BE2C (cell line): ENCODE measurements at regions not wholly inside any gene's neighbourhood (a gene's known extent, or its start where the extent isn't known, plus 50 kb on each side); places are given as distances from the start of the nearest gene placed in this dataset.

ENCODE experiments used
- DNase-seq: peaks from one replicate; pipeline ENCODE4 v3.0.0-alpha.2; 2020
- H3K27me3 ChIP-seq: fragments of 250-450 bp; sonication (Bioruptor Pico); 2 replicates; pipeline ENCODE4 v1.5.1; 2020; ENCODE audit warnings: mild to moderate bottlenecking
- H3K36me3 ChIP-seq: fragments of 250-450 bp; sonication (Bioruptor Pico); 2 replicates; pipeline ENCODE4 v1.5.1; 2020; ENCODE audit warnings: mild to moderate bottlenecking
- H3K4me1 ChIP-seq: fragments of 250-450 bp; sonication (Bioruptor Pico); 2 replicates; pipeline ENCODE4 v1.5.1; 2020
- H3K4me3 ChIP-seq: 2 replicates; pipeline ENCODE4 v1.5.1; 2011; ENCODE audit warnings: low read depth, low read length
- H3K9me3 ChIP-seq: fragments of 250-450 bp; sonication (Bioruptor Pico); 2 replicates; pipeline ENCODE4 v1.5.1; 2020
- TF ChIP-seq, protein P1 (sequence below): IDR thresholded peaks from 2 replicates; pipeline ENCODE4 v1.5.1; 2012; ENCODE audit warnings: mild to moderate bottlenecking, low read depth, low read length

DNA sequence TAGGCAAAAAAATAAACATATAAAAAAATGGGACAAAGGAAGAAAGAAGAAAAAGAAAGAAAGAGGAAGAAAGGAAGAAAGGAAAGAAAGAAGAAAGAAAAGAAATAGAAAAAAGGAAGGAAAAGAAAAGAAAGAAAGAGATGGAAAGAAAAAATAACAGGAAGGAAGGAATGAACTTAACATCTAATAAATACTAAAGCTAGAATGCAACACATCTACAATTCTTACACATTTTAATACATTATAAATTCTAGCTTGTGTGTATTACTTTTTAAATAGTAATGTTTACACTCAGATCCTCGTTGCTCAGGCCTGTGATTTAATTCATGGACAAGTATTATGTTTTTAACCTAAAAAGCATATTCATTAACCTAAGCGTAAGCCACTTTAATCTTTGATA is 703.0 kb upstream of the KIF2B start:
- no peaks in the 10 kb centered on the region for H3K9me3 ChIP-seq
- TF ChIP-seq, protein P1, sequence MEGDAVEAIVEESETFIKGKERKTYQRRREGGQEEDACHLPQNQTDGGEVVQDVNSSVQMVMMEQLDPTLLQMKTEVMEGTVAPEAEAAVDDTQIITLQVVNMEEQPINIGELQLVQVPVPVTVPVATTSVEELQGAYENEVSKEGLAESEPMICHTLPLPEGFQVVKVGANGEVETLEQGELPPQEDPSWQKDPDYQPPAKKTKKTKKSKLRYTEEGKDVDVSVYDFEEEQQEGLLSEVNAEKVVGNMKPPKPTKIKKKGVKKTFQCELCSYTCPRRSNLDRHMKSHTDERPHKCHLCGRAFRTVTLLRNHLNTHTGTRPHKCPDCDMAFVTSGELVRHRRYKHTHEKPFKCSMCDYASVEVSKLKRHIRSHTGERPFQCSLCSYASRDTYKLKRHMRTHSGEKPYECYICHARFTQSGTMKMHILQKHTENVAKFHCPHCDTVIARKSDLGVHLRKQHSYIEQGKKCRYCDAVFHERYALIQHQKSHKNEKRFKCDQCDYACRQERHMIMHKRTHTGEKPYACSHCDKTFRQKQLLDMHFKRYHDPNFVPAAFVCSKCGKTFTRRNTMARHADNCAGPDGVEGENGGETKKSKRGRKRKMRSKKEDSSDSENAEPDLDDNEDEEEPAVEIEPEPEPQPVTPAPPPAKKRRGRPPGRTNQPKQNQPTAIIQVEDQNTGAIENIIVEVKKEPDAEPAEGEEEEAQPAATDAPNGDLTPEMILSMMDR, result no peak
- no peak for DNase-seq
- no peaks in the 10 kb centered on the region for H3K27me3 ChIP-seq
- H3K36me3 ChIP-seq, result no peaks in the 10 kb centered on the region
- no peaks in the 10 kb centered on the region for H3K4me1 ChIP-seq
- no peak overlapping the region for H3K4me3 ChIP-seq

DNA sequence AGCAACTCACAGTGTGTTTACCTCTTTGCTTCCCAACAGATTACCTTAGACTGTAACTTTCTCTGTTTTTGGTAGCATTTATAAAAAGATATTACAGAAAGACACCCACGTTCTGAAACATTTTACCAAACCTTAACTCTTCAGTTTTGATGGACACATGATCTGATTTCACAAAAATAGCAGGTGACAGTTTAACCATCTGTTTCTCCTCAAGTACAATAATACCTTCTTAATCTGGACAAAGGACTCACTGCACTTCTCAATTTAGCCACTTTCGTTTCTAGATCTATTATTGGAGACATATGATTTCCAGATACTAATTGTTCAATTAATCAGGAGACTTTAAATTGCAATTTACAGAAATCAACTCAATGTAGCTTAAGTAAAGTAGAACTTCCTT is 703.8 kb upstream of the KIF2B start:
- TF ChIP-seq, protein P1, result no peak
- no peaks in the 10 kb centered on the region for H3K36me3 ChIP-seq
- H3K4me1 ChIP-seq, result no peaks in the 10 kb centered on the region
- H3K27me3 ChIP-seq, result no peaks in the 10 kb centered on the region
- no peak overlapping the region for H3K4me3 ChIP-seq
- H3K9me3 ChIP-seq, result no peaks in the 10 kb centered on the region
- no peak for DNase-seq

DNA sequence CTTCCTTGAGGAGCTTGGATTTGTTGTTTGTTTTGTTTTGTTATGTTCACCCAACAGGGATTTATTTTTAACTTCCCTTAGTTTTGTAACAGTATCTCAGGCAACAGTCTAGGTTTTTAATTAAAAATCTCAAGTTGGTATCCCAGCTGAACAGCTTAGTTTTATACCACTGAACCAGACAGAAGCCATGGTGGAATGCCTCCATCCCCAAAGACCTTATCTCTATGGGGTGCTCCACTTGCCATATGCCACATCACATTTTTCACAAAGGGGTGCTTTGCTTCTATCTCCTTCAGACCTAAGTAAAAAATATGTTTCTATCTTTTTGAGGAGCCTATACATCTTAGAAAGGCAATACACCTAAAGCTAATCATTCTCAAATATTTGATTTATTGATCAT is 715.8 kb upstream of the KIF2B start:
- Histone ChIP-seq H3K9me3 (no peaks in the 10 kb centered on the region), H3K36me3 (no peaks in the 10 kb centered on the region), H3K4me1 (peaks cover under 1% of the 10 kb centered on the region; the same call in 1 of the 2 replicates), H3K4me3 (no peak overlapping the region), H3K27me3 (no peaks in the 10 kb centered on the region)
- TF ChIP-seq, protein P1, result no peak
- no peak for DNase-seq

DNA sequence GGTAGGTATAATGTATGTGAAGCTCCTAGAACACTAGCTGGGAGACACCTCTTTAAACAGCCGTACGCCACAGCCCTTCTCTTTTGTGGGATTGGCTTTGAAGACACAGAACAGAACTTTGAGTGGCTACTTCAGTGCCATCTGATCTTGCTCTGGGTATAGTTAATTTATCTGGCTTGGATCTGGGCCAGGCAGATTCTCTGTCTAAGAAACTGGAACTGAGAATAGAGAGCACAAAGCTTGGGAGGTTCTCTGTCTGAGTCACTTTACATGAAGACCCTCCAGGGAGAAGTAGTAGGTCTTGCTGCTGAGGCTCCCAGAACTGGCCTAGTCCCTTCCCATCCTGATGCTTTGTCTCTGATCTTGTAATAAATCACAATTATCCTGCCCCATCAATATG is 721.0 kb upstream of the KIF2B start:
- TF ChIP-seq, protein P1, result no peak
- peaks cover 6% of the 10 kb centered on the region; the same call in 1 of the 2 replicates for H3K4me1 ChIP-seq
- H3K9me3 ChIP-seq, result no peaks in the 10 kb centered on the region
- peak; percentile 6 for DNase-seq
- H3K27me3 ChIP-seq, result no peaks in the 10 kb centered on the region
- H3K36me3 ChIP-seq, result no peaks in the 10 kb centered on the region
- H3K4me3 ChIP-seq, result no peak overlapping the region

DNA sequence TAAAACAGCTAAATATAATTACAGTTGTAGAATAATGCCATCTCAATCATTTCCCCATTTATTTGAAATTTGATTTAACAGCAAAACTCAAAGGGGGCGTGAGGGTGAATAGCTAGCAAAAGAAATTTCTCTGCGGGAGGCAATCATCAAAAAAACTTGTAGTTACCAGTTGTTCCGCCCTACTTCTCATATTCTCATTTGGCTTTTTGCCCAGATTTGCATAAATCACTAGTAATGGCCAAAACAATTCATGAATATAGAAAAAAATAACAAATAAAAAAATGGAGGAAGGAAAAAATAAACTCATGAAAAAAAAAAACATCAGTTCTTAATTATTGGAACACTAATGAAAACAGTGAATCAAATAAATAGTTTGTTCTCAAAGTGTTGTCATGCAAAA is 722.6 kb upstream of the KIF2B start:
- Histone ChIP-seq H3K27me3 (no peaks in the 10 kb centered on the region), H3K36me3 (no peaks in the 10 kb centered on the region), H3K4me1 (peaks cover 6% of the 10 kb centered on the region; the same call in 1 of the 2 replicates), H3K9me3 (no peaks in the 10 kb centered on the region), H3K4me3 (no peak overlapping the region)
- TF ChIP-seq, protein P1, result no peak
- DNase-seq, result no peak

DNA sequence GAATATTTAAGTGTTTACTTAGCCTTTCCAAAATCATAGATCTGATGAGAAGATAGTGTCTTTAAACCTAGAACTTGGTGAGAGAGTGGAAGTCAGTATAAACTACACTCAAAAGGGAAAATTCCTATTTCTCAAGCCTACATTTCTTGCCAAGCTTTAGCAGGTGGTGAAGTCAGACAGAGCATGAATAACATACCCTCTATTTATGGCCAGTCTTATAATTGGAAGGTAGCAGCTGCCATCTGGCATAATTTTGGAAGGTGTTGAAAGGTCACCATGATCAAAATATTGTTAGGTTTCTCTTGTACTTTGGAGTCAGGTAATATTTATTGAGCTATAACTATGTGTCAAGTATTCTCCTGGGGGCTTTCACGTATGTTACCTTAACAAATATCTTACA is 729.3 kb upstream of the KIF2B start:
- TF ChIP-seq, protein P1, result no peak
- Histone ChIP-seq H3K27me3 (no peaks in the 10 kb centered on the region), H3K4me3 (no peak overlapping the region), H3K36me3 (no peaks in the 10 kb centered on the region), H3K9me3 (no peaks in the 10 kb centered on the region), H3K4me1 (no peaks in the 10 kb centered on the region; the same call in 1 of the 2 replicates)
- no peak for DNase-seq
